NCI-H1092 treated with DMSO at 0.1 percent for 48 hours (cell line): ENCODE measurements at regions not wholly inside any gene's neighbourhood (a gene's known extent, or its start where the extent isn't known, plus 50 kb on each side); places are given as distances from the start of the nearest gene placed in this dataset.

Source experiments
- DNase-seq: peaks from one replicate; lab custom pipeline; 2025; lab: John Stamatoyannopoulos, UW

DNA sequence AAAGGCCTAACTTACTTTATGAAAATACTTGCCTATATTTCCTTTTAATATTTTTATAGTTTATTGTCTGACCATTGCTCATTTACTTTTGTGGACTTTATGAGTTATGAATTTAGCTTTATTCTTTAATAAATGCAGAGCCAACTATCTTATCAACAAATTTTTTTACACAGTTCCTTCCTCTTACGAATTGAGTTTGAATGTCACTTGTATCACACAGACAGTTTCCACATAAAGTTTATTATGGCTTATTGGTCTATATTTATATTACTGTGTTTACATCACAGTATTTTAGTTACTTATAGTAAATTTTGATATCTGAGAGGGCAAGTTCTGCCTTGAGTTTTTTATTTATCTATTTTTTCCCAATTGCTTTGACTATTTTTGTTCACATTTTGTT, 450.6 kb downstream of the C4orf33 start:
- DNase-seq = no peak

DNA sequence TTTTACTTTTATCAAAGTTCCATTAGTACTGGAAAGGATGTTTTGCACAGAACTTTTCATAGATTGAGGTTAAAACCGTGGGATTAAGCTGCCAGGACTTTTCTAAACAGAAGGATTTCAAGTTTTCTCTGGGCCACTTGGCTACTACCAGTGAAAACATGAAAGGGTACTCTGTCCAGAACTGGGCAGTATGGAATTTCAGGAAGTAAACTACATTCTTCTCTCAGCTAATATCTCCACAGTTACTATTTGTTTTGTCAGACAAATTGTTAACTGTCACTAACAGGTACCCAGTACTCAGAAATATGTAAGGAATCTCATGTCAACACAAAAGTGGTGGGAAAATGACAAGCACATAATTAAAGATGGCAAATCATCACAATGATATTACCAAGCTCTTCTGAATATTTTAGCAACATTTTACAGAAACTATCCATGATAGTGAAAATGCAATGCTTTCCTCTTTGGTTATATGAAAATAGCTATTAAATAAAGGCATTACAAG, 454.4 kb downstream of the C4orf33 start:
- no peak for DNase-seq

DNA sequence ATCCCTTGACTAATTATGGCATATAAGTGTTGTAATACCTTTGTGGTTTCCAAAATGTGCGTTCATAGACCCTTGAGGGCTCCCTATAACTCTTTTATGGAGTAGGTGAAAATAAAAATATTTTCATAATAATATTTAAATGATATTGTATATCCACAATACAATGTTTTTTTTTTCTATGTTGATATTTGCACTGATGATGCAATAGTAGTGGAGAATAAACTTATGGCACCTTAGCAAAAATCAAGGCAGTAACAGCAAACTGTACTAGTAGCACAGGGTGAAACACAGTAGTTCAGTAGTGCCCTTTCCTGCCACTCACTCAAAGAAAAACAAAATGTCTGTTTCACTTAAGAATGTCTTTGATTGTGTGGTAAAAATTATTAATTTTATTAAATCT, 465.3 kb downstream of the C4orf33 start:
- DNase-seq = no peak

DNA sequence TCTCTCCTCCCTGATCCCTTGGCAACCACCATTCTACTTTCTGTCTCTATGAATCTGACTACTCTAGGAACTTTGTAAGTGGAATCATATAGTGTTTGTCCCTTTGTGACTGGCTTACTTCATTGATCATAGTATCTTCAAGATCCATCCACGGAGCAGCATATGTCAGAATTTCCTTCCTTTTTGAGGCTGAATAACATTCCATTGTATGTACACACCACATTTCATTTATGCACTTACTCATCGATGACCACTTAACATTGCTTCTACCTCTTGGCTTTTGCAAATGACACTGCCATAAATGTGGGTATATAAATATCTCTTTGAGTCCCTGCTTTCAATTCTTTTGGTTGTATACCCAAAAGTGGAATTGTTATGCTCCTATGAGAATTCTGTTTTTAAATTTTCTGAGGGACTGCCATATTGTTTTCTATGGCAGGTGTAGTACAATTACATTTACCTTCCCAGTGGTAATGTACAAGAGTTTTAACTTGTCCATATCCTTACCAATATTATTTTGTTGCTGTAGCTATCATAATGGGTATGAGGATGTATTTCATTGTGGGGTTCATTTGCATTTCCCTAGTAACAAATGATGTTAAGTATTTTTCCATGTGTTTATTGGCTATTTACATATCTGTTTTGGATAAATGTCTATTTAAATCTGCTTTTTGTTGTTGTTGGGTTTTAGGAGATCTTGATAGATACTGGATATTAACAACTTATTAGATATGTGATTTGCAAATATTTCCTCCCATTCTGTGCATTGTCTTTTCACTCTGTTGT, 466.1 kb downstream of the C4orf33 start:
- no peak for DNase-seq

DNA sequence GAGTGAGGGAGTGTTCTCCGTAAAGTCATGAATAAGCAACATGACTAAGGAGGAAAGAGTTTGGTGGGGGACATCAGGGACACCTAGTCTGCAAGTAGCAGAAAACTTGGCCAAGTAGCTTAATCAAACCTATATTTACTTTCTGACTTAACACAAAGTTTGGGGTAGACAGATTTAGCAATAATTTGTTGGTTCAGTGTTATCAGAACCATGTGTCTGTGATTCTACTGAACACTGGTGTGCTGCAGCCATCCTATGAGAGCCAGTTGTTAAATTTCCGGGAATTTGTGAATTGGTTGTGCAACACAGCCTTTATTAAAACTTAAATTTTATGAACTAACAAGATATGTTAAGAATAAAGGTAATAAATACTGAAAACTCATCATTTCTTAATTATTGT, 469.3 kb downstream of the C4orf33 start:
- DNase-seq = no peak

DNA sequence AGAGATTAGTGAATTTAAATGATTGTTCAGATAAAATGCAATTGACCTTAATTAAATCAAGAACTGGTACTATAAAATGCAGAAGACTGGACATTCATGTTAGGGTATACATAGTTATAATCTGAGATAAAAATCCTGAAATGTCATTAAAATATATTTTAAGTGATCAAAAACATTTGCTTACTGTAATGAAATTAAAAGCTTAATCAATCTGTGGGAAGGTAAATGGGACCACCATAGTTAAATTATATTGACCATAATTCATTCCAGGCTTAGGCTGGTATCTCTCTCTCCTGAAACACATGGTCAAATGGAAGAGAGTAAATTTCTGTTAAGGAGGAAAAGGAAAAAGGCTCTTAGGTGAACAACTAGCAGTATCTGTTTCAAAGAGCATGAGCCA, 474.4 kb downstream of the C4orf33 start:
- no peak for DNase-seq

DNA sequence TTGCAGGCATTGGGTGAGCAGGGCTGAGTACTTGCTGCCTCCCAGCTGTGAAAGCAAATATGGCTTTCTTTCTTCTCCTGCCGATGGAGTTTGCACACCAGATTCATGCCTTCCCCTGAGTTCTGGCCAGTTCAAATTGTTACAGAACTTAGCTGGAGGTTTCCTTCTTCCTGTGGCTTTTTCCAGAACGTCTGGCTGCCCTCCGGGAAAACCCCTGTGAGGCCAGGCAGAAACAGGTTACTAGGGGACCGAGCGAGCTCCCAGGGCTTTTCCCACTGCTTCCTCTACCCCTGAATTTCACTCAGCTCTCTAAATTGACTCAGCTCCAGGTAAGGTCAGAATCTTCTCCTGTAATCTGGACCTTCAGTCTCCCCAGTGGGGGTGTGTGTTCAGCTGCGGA, 482.4 kb downstream of the C4orf33 start:
- no peak for DNase-seq

DNA sequence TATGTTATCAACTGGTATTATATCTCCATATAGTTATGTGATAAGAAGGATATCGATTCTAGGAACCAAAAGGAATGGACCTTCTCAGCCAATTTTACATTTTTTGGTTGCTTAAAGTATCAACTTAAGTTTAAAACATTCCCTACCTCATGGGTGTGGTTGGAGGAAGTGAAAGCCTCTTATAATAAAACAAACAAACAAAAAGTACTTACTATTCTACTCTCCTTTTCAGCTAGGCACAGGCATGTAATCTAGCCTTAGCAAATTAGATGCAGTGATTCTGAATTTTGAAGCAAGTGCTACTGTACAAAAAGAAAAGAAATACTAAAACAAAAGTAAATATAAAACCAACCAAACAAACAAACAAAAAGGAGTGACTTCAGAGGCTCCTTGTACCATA, 485.4 kb downstream of the C4orf33 start:
- DNase-seq = no peak

DNA sequence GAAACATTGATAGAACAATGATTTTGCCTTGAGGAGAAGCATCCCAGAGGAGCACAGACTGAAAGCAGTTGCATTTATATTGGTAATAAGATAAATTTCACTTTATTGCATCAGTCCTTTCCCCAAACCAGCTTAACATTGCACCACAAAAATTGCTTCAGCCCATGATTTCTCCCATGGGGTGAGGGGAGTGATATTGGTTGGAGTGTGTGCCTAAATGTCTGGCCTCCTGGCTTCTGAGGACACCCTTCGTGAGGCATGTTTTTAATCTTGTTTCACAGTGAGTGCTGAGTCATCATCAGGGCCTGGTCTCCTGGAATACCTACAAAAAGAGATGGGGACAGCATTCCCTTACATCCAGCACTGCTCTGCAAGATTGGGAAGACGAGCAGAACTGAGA, 487.9 kb downstream of the C4orf33 start:
- DNase-seq = no peak

DNA sequence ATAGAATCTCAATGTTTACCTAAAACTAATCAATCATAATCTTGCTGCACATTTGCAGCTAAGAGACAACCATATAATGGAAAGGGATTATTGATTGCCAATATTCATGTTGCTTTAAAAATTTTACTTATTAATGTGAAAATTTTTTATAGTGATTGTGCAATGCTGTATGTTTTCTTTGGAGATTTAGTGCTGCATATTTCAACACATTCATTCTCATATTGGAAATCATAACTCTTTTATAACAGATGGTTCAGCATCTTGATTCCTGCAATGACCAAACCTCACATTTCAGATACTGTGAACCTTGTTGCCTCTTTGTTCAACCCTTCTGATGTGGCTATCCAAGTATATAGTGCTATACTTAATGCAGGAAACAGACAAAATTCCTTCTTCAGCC, 502.6 kb downstream of the C4orf33 start:
- DNase-seq = no peak

DNA sequence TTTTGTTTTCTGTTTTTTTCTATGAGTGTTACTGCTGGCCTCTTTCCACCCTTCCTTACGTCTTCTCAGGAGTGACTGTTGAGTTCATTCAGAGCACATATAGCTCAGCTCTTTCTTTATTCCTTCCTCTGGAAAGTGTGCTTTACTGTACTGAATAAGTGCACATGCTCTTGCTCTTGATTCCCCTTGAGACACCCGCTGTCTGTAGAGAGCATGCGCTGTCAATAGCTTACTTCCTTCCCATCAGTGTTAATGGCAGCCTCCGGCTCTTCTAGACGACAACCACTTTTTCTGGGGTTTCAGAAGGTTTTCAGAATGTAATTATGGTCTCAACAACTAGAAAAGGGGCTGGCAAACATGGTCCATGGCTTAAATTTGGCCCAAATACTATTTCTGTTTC, 504.9 kb downstream of the C4orf33 start:
- no peak for DNase-seq

DNA sequence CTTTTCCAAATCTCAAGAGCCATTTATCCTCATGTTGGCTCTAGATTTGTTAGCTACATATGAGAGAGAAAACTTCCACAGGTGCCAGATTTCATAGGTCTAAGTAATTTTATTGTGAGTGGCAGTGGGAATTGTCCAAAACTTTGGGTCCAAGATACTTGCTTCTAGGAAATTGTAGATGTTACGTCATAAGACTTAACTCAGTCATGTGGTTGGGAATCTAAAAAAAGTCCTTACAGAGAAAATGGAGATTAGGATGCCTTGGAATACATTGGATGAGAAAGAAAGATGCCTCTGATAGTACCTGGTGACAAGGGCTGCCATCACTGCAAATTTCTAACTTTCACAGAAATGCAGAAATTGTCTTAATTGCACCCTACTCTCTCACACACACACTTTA, 506.5 kb downstream of the C4orf33 start:
- no peak for DNase-seq

DNA sequence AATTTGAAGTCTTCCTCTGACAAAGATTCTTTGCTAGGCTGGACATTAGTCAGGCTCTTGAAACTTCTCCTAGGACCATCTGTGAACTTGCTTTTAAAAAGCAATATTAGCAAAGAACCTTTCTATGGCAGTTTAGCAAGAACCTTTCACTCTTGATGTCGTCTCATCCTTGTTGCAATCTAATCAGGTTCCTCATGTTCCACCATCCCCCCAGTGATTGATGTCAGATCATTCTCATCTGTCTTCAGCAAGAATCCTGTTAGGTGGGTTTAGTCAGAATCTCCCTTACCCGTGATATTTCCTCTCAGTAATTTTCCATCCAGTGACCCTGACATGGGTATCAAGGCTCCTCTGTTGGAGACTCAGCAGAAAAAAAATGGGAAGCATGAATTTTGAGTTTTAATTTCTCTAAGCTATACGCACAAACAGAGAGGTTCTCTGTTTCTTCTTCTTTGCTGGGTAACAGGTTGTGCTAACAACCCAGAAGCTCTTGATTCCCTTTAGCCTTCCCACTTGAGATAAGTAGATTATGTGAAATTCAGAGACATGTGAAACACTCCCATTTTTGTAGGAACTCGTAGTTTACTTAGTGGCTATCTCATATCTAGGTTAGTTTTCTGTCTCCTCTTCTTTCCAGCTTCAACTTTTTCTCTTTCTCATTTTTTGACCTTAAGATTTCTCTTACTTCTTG, 507.4 kb downstream of the C4orf33 start:
- DNase-seq = no peak

DNA sequence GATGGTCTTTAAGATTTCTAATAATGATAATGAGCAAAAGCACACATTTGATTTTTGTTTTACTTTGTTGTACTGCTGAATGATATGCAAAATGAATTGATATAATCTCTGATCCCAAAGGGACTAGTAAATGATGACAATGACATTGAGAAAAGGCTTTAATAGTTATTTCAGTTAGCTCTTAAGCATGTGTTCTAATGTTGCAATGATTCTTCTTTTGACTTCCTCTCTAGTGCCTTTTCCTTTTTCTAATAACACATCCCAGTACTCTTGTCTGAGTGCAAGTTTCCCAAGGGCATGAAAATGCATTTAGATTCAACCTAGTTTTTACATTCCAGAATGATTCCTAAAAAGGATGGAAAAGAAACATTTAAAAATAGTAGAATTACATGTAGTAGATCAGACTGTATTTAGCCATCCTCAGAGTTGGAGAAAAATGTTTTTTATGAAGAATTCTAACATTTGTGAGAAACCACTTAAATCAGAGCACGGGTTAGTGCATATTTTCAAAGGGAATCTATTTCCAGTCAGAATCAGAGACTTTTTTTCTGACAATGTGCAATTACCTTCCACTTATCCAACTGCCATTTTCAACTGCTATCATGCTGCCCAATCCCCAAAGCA, 508.8 kb downstream of the C4orf33 start:
- DNase-seq = no peak

DNA sequence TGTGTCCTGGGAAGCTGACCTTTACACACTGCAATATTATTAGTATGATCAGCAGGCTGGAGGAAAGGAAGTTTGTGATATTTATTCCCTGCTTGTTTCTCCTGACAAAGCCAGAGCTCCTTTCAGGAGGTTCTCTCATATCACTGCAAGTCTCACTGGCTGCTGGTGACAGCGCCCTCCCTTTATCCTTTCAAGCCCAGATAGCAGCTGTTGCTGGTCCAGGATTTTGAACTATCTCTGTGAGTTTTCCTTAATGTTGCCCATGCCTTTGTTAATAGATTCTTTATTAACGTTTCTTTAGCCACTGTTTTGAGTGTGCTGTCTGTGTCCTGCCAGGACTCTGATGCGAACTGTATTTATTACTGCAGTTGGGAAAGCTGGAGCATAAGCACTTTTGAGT, 518.7 kb downstream of the C4orf33 start:
- DNase-seq = no peak

DNA sequence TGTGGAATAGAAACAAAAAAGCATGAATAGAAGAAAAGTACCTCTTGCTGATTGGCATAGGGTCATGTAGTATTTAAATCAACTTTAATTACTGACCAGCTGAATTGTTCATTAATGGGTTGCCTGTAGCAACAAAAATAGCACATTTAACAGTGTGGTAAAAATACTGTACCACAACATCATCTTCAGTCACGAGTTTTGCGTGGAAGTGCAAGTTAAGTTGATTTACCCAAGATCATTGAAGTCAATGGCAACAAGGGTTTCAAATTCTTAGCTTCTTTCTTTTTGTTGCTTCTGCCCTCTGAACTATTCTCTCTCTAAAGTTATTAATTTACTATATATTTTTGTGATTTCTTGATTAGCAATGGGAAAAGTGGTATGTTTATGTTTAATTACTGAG, 526.6 kb downstream of the C4orf33 start:
- DNase-seq = no peak

DNA sequence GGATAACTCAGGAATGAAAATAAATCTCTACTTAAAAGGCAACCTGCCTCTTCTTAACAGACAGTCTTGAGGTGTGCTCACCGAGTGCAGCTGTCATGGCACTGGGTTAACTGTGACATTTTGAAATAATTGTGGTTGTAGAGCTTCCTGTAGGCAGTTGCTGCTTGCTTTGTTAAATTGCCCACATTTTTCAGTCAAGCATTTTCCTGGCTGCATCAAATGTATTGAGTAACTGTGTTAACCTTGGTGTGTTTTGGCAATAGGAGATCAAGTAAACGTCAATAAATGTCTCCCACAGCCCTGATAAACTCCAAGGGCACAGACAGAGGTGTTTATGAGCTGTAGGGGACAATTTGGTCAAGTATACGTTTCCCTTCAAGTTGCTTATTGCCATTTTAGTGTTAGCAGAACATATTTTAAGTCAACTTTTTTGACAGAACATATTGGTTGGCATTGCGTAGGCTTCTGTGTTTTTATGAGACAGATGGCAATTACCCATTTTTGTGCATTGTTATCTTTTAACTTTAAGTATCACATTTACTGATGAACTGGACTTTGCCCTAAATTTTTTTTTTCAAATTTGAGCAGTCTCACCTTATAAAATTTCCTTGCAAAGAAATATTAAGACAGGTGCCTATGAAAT, 527.4 kb downstream of the C4orf33 start:
- no peak for DNase-seq

DNA sequence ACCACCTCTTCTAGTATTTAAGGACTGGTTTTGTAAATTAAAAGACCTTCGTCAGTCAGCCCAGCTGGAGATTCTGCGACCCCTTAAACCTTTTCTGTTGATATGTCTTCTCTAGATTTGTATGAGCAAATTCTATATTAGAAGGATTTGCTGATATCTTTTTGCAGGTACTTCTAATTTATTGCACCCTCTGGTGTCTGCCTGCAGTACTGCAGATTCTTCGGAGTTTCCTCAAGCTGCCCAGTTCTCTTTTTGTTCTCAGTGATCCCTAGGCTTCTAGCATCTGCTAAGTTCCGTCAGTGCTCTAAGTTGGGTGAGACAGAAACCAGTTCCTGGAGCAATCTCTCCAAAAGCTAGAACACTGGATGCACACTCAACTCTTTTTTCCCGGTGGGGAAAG, 545.2 kb downstream of the C4orf33 start:
- DNase-seq = peak; percentile 35

DNA sequence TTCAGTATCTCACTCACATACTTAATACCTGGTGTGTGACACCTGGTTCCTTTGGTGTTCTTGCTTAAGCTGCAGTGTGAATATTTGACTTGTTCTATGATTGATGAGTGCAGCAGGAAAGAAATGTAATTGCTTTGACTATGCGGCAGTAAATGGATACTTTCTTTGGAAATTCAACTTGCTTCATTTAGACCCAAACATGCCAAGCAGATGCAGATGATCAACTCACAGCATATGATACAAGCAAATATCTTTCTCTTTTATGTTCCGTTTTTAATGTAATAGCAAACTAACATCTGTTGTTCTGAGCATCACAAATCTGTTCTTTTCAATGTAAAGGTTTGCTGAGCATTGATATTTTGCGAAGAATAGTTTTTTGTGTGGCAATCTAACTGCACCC, 549.5 kb downstream of the C4orf33 start:
- no peak for DNase-seq

DNA sequence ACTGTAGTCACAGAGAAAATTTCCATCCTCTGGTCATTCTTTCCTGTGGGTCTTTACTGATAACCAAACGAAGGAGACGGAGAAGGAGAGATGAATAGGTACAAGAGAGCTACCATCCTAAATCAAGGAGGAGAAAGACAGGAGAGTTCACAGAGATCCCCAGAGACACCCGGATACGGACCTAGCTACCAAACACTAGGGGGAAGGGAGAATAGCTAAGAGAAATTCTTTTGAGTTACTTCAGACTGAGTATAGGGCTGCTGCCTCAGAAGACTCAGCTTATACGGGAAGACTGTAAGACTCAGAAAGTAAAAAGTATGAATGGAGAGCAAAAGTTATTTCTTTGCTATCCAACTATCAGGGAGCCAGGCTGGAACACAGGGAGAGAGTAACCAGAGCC, 572.1 kb downstream of the C4orf33 start:
- no peak for DNase-seq

DNA sequence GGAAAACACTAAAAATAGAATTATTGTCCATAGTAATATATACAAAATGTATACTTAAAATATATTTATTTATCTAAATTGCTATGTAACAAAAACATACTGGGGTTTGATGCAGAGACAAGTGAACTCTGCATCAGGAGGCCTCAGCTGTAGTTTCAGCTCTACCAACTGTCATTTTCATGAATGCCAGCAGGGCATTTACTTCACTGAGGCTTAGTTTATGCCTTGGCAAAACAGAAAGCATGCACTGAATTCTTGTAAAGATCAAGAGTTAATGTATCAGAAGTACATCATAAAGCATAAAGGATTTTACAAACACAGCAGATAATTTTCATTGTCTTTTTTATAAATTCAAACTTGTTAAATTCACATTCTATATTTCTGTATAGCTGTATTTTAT, 577.0 kb downstream of the C4orf33 start:
- no peak for DNase-seq

DNA sequence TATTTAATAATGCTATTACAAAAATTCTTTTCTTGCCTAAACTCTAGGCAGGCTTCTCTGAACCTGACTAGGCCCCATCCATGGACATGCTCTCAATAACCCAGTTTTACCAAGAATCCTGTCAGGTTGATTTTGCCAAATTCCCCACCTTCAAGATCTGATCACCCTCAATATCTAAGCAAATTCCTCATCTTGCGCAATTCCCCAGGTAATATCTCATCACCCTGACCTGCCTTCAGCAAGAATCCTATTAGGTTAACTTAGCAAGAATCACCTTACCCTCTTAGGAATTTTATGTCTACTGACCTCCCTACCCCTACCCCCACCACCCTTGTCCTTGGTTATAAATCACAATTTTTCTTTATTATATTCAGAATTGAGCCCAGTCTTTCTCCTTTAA, 579.1 kb downstream of the C4orf33 start:
- no peak for DNase-seq

DNA sequence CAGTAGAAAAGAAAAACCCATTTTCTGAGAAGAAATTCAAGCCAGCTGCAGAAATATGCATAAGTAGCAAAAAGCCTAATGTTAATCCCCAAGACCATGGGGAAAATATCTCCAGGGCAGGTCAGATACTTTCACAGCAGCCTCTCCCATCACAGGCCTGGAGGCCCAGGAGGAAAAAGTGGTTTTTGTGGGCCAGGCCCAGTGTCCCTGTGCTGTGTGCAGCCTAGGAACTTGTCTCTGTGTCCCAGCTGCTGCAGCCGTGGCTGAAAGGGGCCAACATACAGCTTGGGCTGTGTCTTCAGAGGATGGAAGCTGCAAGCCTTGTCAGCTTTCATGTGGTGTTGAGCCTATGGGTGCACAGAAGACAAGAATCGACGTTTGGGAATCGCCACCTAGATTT, 581.0 kb downstream of the C4orf33 start:
- no peak for DNase-seq
